ENCODE measurements at regions not wholly inside any gene's neighbourhood (a gene's known extent, or its start where the extent isn't known, plus 50 kb on each side); places are given as distances from the start of the nearest gene placed in this dataset.

GRCh38 chr1:17986156-17986555 is 121.4 kb upstream of the IGSF21 start:
- no peak for TF ChIP-seq CTCF (conservative IDR thresholded peaks at IDR 0.05)
- TF ChIP-seq ZFX (IDR thresholded peaks at IDR 0.05) = no peak
